ENCODE measurements at regions not wholly inside any gene's neighbourhood (a gene's known extent, or its start where the extent isn't known, plus 50 kb on each side); places are given as distances from the start of the nearest gene placed in this dataset.

DNA sequence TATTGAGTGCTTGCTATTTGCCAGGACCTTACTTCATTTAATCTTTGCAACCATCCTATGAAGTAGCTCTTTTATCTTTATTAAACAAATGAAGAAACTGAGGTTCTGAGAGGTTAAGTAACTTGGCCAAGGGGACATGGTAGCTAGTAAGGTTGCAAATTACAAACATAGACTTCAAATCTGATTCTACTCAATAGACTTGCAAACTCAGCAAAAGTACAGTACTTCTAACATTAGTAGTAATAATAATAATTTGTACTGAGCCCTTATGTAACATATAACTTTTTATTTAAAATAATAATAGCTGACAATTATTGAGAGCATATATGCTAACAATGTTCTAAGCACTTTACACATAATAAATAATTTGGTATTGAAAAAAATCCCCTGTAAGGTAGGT lies 255.7 kb upstream of the ATP5MC3 start:
- TF ChIP-seq CTCF (IDR thresholded peaks at IDR 0.05; ENCODE audit: insufficient read depth, low read depth, low read length) (no peak), EZH2 (IDR thresholded peaks at IDR 0.05; ENCODE audit: insufficient read depth, low read length) (no peak)
